Retinal pigment epithelial cell (primary cell): ENCODE measurements at regions not wholly inside any gene's neighbourhood (a gene's known extent, or its start where the extent isn't known, plus 50 kb on each side); places are given as distances from the start of the nearest gene placed in this dataset.

Experiments used
- DNase-seq: peaks from one replicate; pipeline ENCODE4 v3.0.0-alpha.2; 2010; ENCODE audit warnings: low read depth
- H3K4me3 ChIP-seq: 2 replicates; pipeline ENCODE4 v1.5.1; 2011; ENCODE audit warnings: mild to moderate bottlenecking, low read length, control low read depth, moderate library complexity
- TF ChIP-seq, protein P1 (sequence below): conservative IDR thresholded peaks from 2 replicates; pipeline ENCODE4 v1.5.1; 2011; ENCODE audit warnings: low read depth, low read length, control low read depth, inconsistent platforms

DNA sequence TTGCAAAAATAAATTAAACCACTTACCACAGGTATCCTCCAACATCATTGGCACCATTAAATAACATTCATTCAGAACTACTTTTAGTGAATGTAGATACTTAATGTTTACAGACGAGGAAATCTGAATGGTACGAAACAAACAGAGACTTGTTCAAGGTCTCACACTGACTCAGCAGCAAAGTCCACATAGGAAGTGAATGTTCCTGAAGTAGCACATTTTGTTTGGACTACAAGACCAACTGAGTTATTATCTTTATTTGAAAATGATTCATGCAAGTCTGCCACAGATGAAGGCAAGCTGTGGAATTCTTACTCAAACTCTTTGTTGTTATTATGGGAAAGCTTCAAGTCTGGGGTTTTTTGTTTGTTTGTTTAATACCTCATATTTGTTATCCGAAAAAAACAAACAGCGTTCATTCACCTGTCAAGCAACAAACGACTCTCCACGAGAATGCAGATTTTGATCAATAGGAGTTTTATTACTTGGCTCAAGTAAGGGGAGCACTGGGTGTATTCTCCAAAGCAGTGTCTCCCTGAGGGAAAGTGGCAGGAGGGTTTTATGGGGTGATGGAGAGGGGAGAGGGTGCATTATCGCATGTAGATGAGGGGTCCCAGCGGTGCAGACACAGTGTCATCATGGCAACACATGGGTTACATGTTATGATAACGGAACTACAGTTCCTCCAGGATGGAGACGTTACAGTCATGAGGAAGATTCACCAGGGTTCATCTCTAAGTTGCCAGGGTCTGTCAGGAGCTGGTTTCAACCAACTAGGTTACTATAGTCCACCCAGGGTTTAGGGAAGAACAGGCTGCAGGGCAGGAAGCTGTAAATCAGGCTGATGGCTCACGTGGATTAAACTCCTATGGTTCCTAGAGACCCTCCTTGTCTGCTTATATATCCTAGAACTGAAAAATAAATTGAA lies 147.7 kb upstream of the AKR1E2 start:
- no peak overlapping the region for H3K4me3 ChIP-seq
- TF ChIP-seq, protein P1, sequence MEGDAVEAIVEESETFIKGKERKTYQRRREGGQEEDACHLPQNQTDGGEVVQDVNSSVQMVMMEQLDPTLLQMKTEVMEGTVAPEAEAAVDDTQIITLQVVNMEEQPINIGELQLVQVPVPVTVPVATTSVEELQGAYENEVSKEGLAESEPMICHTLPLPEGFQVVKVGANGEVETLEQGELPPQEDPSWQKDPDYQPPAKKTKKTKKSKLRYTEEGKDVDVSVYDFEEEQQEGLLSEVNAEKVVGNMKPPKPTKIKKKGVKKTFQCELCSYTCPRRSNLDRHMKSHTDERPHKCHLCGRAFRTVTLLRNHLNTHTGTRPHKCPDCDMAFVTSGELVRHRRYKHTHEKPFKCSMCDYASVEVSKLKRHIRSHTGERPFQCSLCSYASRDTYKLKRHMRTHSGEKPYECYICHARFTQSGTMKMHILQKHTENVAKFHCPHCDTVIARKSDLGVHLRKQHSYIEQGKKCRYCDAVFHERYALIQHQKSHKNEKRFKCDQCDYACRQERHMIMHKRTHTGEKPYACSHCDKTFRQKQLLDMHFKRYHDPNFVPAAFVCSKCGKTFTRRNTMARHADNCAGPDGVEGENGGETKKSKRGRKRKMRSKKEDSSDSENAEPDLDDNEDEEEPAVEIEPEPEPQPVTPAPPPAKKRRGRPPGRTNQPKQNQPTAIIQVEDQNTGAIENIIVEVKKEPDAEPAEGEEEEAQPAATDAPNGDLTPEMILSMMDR: no peak
- no peak for DNase-seq

DNA sequence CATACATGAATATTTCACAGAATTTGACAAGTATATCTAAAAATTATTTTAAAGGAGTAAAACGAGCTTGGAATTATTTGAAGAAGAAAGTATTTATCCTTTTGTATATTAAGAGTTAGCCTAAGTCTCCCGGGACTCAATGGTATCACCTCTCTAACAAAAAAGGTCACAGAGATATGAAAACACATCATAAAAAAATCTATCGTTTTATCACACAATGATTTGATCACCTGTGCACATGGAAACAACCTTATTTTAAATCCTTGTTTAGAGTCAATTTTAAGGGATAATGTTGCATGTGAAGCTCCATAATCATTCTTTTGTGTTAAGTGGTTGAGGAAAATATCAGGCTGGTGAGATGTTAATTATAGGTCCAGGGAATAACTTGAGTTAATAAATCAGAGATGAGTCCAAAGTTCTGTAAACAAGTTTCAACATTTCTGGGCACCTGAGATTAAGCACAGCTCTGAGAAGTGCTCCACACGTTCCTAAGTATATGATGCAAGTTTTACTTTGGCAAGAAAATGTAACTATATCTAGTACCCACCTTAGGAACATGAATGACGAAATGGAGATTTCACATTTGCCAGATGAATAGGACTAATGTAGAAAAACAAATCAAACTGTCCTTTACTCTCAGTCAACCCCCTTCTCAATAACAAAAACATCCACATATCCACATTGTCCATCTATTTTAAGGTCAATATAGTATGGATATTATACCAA lies 148.5 kb upstream of the AKR1E2 start:
- TF ChIP-seq, protein P1: no peak
- DNase-seq: no peak
- H3K4me3 ChIP-seq: no peak overlapping the region

DNA sequence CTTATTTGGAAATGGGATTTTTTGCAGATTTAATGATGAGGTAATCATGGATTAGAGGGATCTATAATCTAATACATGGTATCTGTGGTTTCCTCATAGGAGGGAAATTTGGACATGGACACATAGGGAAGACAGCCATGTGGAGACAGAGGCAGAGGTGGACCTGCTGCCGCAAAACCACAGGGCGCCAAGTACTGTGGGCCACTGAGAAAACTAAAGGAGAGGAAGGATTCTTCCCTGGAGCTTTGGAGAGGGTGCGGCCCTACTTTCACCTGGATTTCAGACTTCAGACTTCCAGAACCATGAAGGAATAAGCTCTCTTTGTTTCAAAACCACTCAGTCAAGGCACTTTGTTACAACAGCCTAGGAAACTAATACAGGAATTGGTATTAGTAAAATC lies 149.4 kb upstream of the AKR1E2 start:
- no peak for DNase-seq
- H3K4me3 ChIP-seq: no peak overlapping the region
- TF ChIP-seq, protein P1: no peak

DNA sequence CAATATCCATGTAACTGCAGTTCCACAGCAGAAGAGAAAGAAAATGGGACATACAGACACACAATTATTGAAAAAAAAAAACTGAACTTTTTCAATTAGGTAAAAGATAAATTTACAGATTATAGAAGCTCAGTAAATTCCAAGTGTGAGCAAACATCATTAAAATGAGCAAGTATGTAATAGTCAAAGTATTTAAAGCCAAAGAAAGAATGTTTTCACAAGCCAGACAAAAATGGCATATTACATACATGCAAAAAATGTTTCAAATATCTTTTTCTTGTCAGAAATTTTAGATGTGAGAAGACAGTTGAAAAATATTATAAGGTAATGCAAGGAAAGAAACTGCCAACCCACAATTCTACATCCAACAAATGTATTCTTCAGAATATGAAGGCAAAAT lies 150.2 kb upstream of the AKR1E2 start:
- no peak for DNase-seq
- no peak overlapping the region for H3K4me3 ChIP-seq
- TF ChIP-seq, protein P1: no peak

DNA sequence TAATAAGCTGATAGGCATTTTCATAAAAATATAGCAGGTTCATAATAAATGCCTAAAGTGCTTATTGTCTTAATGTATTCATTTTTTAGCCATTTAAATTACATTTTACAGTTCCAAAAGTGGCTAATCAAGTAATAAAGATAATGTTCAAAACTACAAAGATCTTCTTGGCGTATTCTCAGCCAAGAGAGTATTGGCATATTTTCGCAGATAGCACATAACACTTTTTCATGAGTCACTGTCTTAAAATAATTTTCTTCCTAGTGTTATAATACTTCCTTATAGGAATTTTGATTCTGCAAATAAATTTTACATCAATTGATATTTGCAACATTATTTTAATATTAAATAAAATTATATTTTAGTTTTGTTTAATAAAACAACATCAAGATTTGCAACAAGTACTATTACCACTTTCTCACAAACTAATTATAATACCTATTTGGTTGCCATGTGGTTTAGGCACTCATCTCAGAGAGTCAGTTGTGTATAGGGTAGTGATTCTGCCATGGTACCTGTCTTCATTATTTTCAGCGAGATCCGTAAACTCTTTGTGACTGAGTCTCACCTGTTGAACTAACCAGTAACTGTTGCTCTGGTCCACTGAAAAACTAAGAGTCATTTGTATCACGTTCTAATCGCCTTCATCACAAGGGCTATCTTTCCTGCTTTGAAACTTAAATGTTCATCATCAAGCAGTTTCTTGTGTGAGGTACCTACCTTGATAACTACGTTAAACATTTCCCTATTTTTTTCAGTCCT lies 152.5 kb upstream of the AKR1E2 start:
- TF ChIP-seq, protein P1: no peak
- DNase-seq: no peak
- H3K4me3 ChIP-seq: no peak overlapping the region

DNA sequence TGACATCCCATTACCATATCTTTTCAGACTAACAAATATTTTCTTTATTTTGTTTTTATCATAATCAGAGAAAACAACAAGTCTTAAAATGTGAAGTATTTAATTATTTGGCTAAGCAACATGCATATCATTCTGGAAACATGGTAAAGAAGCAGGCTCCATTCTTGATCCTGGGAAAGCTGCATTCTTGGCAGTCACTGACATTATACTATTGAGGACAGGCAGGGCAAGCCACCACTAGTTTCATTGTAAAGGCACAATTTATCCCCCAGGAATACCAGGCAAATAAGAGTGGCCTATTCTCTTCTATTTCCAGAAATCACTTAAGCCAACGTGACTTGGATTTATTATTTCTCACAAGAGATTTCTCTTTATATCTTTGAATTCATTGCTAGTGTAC lies 153.8 kb upstream of the AKR1E2 start:
- DNase-seq: no peak
- TF ChIP-seq, protein P1: no peak
- H3K4me3 ChIP-seq: no peak overlapping the region
